ENCODE measurements at regions not wholly inside any gene's neighbourhood (a gene's known extent, or its start where the extent isn't known, plus 50 kb on each side); places are given as distances from the start of the nearest gene placed in this dataset.
"Not testable (repeated sequence)": the region's sequence is repeated elsewhere in the genome, so short reads cannot be mapped to it uniquely, and the experiment has no call there.

- H3K4me1 ChIP-seq (ENCODE audit: control insufficient read depth in 1 of 2, insufficient read depth in 2 of 2, low read length in 2 of 2) = no peaks in the 10 kb centered on the region
- H3K36me3 ChIP-seq (ENCODE audit: control insufficient read depth in 1 of 2, insufficient read depth in 2 of 2, low read length in 2 of 2) = no peaks in the 10 kb centered on the region
- H3K27ac ChIP-seq (ENCODE audit: low read length) = no peak overlapping the region
- H3K27me3 ChIP-seq (ENCODE audit: low read depth, low read length) = no peaks in the 10 kb centered on the region
- no peak overlapping the region for H3K4me3 ChIP-seq (ENCODE audit: low read depth in 1 of 2, low read length in 2 of 2)
- H3K9me3 ChIP-seq (ENCODE audit: control insufficient read depth in 1 of 2, low read length in 2 of 2) = peaks cover 0 to 5% of the 10 kb centered on the region in 2 donors
These were observed 555.4 kb downstream of the RAB28 start for GRCh38 chr4:12928751-12929150.

- H3K27me3 ChIP-seq (ENCODE audit: low read depth, low read length) = no peaks in the 10 kb centered on the region
- no peaks in the 10 kb centered on the region for H3K4me1 ChIP-seq (ENCODE audit: control insufficient read depth in 1 of 2, insufficient read depth in 2 of 2, low read length in 2 of 2)
- no peak overlapping the region for H3K4me3 ChIP-seq (ENCODE audit: low read depth in 1 of 2, low read length in 2 of 2)
- peaks cover 0 to 5% of the 10 kb centered on the region in 2 donors for H3K9me3 ChIP-seq (ENCODE audit: control insufficient read depth in 1 of 2, low read length in 2 of 2)
- H3K27ac ChIP-seq (ENCODE audit: low read length) = no peak overlapping the region
- H3K36me3 ChIP-seq (ENCODE audit: control insufficient read depth in 1 of 2, insufficient read depth in 2 of 2, low read length in 2 of 2) = no peaks in the 10 kb centered on the region
These were observed 557.7 kb downstream of the RAB28 start for GRCh38 chr4:12926189-12927066.

- Histone ChIP-seq H3K4me3 (ENCODE audit: low read depth in 1 of 2, low read length in 2 of 2) (no peak overlapping the region), H3K36me3 (ENCODE audit: control insufficient read depth in 1 of 2, insufficient read depth in 2 of 2, low read length in 2 of 2) (no peaks in the 10 kb centered on the region), H3K4me1 (ENCODE audit: control insufficient read depth in 1 of 2, insufficient read depth in 2 of 2, low read length in 2 of 2) (no peaks in the 10 kb centered on the region), H3K27ac (ENCODE audit: low read length) (no peak overlapping the region), H3K27me3 (ENCODE audit: low read depth, low read length) (no peaks in the 10 kb centered on the region), H3K9me3 (ENCODE audit: control insufficient read depth in 1 of 2, low read length in 2 of 2) (no peaks in the 10 kb centered on the region)
These were observed 559.3 kb downstream of the RAB28 start for GRCh38 chr4:12924728-12925320.

GRCh38 chr4:12924253-12924652, 559.9 kb downstream of the RAB28 start:
- Histone ChIP-seq H3K9me3 (ENCODE audit: control insufficient read depth in 1 of 2, low read length in 2 of 2) (no peaks in the 10 kb centered on the region), H3K4me1 (ENCODE audit: control insufficient read depth in 1 of 2, insufficient read depth in 2 of 2, low read length in 2 of 2) (no peaks in the 10 kb centered on the region), H3K27me3 (ENCODE audit: low read depth, low read length) (no peaks in the 10 kb centered on the region), H3K27ac (ENCODE audit: low read length) (no peak overlapping the region), H3K36me3 (ENCODE audit: control insufficient read depth in 1 of 2, insufficient read depth in 2 of 2, low read length in 2 of 2) (no peaks in the 10 kb centered on the region), H3K4me3 (ENCODE audit: low read depth in 1 of 2, low read length in 2 of 2) (no peak overlapping the region)

- no peak overlapping the region for H3K27ac ChIP-seq (ENCODE audit: low read length)
- no peak overlapping the region for H3K4me3 ChIP-seq (ENCODE audit: low read depth in 1 of 2, low read length in 2 of 2)
- no peaks in the 10 kb centered on the region for H3K36me3 ChIP-seq (ENCODE audit: control insufficient read depth in 1 of 2, insufficient read depth in 2 of 2, low read length in 2 of 2)
- no peaks in the 10 kb centered on the region for H3K4me1 ChIP-seq (ENCODE audit: control insufficient read depth in 1 of 2, insufficient read depth in 2 of 2, low read length in 2 of 2)
- H3K9me3 ChIP-seq (ENCODE audit: control insufficient read depth in 1 of 2, low read length in 2 of 2) = peaks cover 0 to 4% of the 10 kb centered on the region in 2 donors
- no peaks in the 10 kb centered on the region for H3K27me3 ChIP-seq (ENCODE audit: low read depth, low read length)
These were observed 571.2 kb downstream of the RAB28 start for GRCh38 chr4:12912896-12913418.

- Histone ChIP-seq H3K27me3 (ENCODE audit: low read depth, low read length) (no peaks in the 10 kb centered on the region), H3K4me3 (ENCODE audit: low read depth in 1 of 2, low read length in 2 of 2) (no peak overlapping the region), H3K4me1 (ENCODE audit: control insufficient read depth in 1 of 2, insufficient read depth in 2 of 2, low read length in 2 of 2) (no peaks in the 10 kb centered on the region), H3K27ac (ENCODE audit: low read length) (no peak overlapping the region), H3K9me3 (ENCODE audit: control insufficient read depth in 1 of 2, low read length in 2 of 2) (peaks cover 0 to 4% of the 10 kb centered on the region in 2 donors), H3K36me3 (ENCODE audit: control insufficient read depth in 1 of 2, insufficient read depth in 2 of 2, low read length in 2 of 2) (no peaks in the 10 kb centered on the region)
These were observed 572.3 kb downstream of the RAB28 start for GRCh38 chr4:12911750-12912358.

- not testable (repeated sequence) for H3K27ac ChIP-seq (ENCODE audit: low read length); H3K9me3 ChIP-seq (ENCODE audit: control insufficient read depth in 1 of 2, low read length in 2 of 2); H3K4me1 ChIP-seq (ENCODE audit: control insufficient read depth in 1 of 2, insufficient read depth in 2 of 2, low read length in 2 of 2); H3K27me3 ChIP-seq (ENCODE audit: low read depth, low read length); H3K36me3 ChIP-seq (ENCODE audit: control insufficient read depth in 1 of 2, insufficient read depth in 2 of 2, low read length in 2 of 2); H3K4me3 ChIP-seq (ENCODE audit: low read depth in 1 of 2, low read length in 2 of 2)
These were observed 580.5 kb downstream of the RAB28 start for GRCh38 chr4:12903640-12904039.

- H3K36me3 ChIP-seq (ENCODE audit: control insufficient read depth in 1 of 2, insufficient read depth in 2 of 2, low read length in 2 of 2) = no peaks in the 10 kb centered on the region
- no peaks in the 10 kb centered on the region for H3K9me3 ChIP-seq (ENCODE audit: control insufficient read depth in 1 of 2, low read length in 2 of 2)
These were observed 581.4 kb downstream of the RAB28 start for GRCh38 chr4:12902735-12903134.

GRCh38 chr4:12897954-12898353, 586.2 kb downstream of the RAB28 start:
- no peaks in the 10 kb centered on the region for H3K9me3 ChIP-seq (ENCODE audit: control insufficient read depth in 1 of 2, low read length in 2 of 2)
- H3K4me3 ChIP-seq (ENCODE audit: low read depth in 1 of 2, low read length in 2 of 2) = no peak overlapping the region
- peaks cover 0 to 5% of the 10 kb centered on the region in 2 donors for H3K4me1 ChIP-seq (ENCODE audit: control insufficient read depth in 1 of 2, insufficient read depth in 2 of 2, low read length in 2 of 2)
- no peak overlapping the region for H3K27ac ChIP-seq (ENCODE audit: low read length)
- no peaks in the 10 kb centered on the region for H3K36me3 ChIP-seq (ENCODE audit: control insufficient read depth in 1 of 2, insufficient read depth in 2 of 2, low read length in 2 of 2)
- no peaks in the 10 kb centered on the region for H3K27me3 ChIP-seq (ENCODE audit: low read depth, low read length)

More at GRCh38 chr4:12902735-12903134, 581.4 kb downstream of the RAB28 start:
- Histone ChIP-seq H3K4me1 (ENCODE audit: control insufficient read depth in 1 of 2, insufficient read depth in 2 of 2, low read length in 2 of 2) (peaks cover 0 to 5% of the 10 kb centered on the region in 2 donors), H3K27ac (ENCODE audit: low read length) (no peak overlapping the region), H3K27me3 (ENCODE audit: low read depth, low read length) (no peaks in the 10 kb centered on the region), H3K4me3 (ENCODE audit: low read depth in 1 of 2, low read length in 2 of 2) (no peak overlapping the region)

GRCh38 chr4:12894062-12894461, 590.1 kb downstream of the RAB28 start:
- Histone ChIP-seq H3K27ac (ENCODE audit: low read length) (no peak overlapping the region), H3K4me1 (ENCODE audit: control insufficient read depth in 1 of 2, insufficient read depth in 2 of 2, low read length in 2 of 2) (peaks cover 0 to 5% of the 10 kb centered on the region in 2 donors), H3K9me3 (ENCODE audit: control insufficient read depth in 1 of 2, low read length in 2 of 2) (no peaks in the 10 kb centered on the region), H3K4me3 (ENCODE audit: low read depth in 1 of 2, low read length in 2 of 2) (no peak overlapping the region), H3K27me3 (ENCODE audit: low read depth, low read length) (no peaks in the 10 kb centered on the region), H3K36me3 (ENCODE audit: control insufficient read depth in 1 of 2, insufficient read depth in 2 of 2, low read length in 2 of 2) (no peaks in the 10 kb centered on the region)

- Histone ChIP-seq H3K9me3 (ENCODE audit: control insufficient read depth in 1 of 2, low read length in 2 of 2) (no peaks in the 10 kb centered on the region), H3K27me3 (ENCODE audit: low read depth, low read length) (no peaks in the 10 kb centered on the region), H3K36me3 (ENCODE audit: control insufficient read depth in 1 of 2, insufficient read depth in 2 of 2, low read length in 2 of 2) (no peaks in the 10 kb centered on the region), H3K27ac (ENCODE audit: low read length) (no peak overlapping the region), H3K4me1 (ENCODE audit: control insufficient read depth in 1 of 2, insufficient read depth in 2 of 2, low read length in 2 of 2) (no peaks in the 10 kb centered on the region), H3K4me3 (ENCODE audit: low read depth in 1 of 2, low read length in 2 of 2) (no peak overlapping the region)
These were observed 595.1 kb downstream of the RAB28 start for GRCh38 chr4:12889054-12889453.
